Smooth muscle cell (in vitro differentiated cells): ENCODE measurements at regions not wholly inside any gene's neighbourhood (a gene's known extent, or its start where the extent isn't known, plus 50 kb on each side); places are given as distances from the start of the nearest gene placed in this dataset.

Experiments used
- DNase-seq: peaks from one replicate; lab custom pipeline; 2025; ENCODE audit not compliant: unreplicated experiment; lab: John Stamatoyannopoulos, UW
- H2AFZ ChIP-seq: fragments of 200-600 bp; sonication (generic); 2 replicates; pipeline ENCODE4 v1.6.0; 2016; ENCODE audit warnings: antibody characterized with exemption, low read depth, mild to moderate bottlenecking
- H3F3A ChIP-seq: fragments of 200-600 bp; sonication (generic); 2 replicates; pipeline ENCODE4 v1.6.0; 2017; ENCODE audit warnings: antibody characterized with exemption, low read depth
- H3K27ac ChIP-seq: fragments of 200-600 bp; sonication (generic); 2 replicates; pipeline ENCODE4 v1.5.1; 2016; ENCODE audit warnings: low read depth, mild to moderate bottlenecking
- H3K27me3 ChIP-seq: fragments of 200-600 bp; sonication (generic); 2 replicates; pipeline ENCODE4 v1.6.1; 2016; ENCODE audit warnings: low read depth, mild to moderate bottlenecking
- H3K36me3 ChIP-seq: fragments of 200-600 bp; sonication (generic); 2 replicates; pipeline ENCODE4 v1.5.1; 2016; ENCODE audit warnings: low read depth
- H3K4me1 ChIP-seq: fragments of 200-600 bp; sonication (generic); 2 replicates; pipeline ENCODE4 v1.5.1; 2016; ENCODE audit warnings: low read depth
- H3K4me2 ChIP-seq: fragments of 200-600 bp; sonication (generic); 2 replicates; pipeline ENCODE4 v1.6.0; 2016; ENCODE audit warnings: mild to moderate bottlenecking
- H3K4me3 ChIP-seq: fragments of 200-600 bp; sonication (generic); 2 replicates; pipeline ENCODE4 v1.5.1; 2016; ENCODE audit warnings: mild to moderate bottlenecking
- H3K79me2 ChIP-seq: fragments of 200-600 bp; sonication (generic); 2 replicates; pipeline ENCODE4 v1.6.0; 2016; ENCODE audit warnings: low read depth, mild to moderate bottlenecking
- H3K9ac ChIP-seq: fragments of 200-600 bp; sonication (generic); 2 replicates; pipeline ENCODE4 v1.6.0; 2016; ENCODE audit warnings: low read depth
- H3K9me3 ChIP-seq: fragments of 200-600 bp; sonication (generic); replicated peaks from 2 replicates; pipeline ENCODE4 v1.5.1; 2016; ENCODE audit warnings: low read depth
- H4K20me1 ChIP-seq: fragments of 200-600 bp; sonication (generic); 2 replicates; pipeline ENCODE4 v1.6.0; 2016; ENCODE audit warnings: low read depth
- WGBS: methylation state at CpG from one replicate; pipeline ENCODE4 v1.1.7; 2016; ENCODE audit warnings: low lambda C conversion rate; 5-methylcytosine and 5-hydroxymethylcytosine counted together
- TF ChIP-seq, protein P1 (sequence below): fragments of 200-600 bp; sonication (generic); IDR thresholded peaks from 2 replicates; pipeline ENCODE4 v1.5.1; 2017; ENCODE audit warnings: borderline replicate concordance, mild to moderate bottlenecking, antibody characterized with exemption; ENCODE audit not compliant: insufficient read depth, poor library complexity, severe bottlenecking

DNA sequence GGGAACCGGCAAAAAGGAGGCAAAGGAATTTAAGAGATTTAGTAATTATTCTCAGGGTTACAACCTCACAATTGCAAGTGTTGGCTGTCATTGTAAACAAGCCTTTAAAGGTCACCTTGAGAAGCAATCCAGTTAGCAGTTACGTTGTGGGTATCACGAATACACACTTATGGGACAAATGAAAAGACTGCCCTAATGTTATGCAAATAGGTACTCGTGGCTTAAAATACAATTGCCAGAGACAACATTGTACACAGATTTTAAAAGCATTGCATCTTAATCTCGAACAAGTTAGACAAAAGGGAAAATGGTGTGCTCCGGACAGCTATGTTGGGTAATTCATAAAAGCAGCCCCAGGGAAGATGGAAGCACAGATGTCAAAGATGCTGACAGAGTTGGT lies 120.5 kb upstream of the ZC3H12A start:
- Histone ChIP-seq H3K9me3 (no peaks in the 10 kb centered on the region), H3F3A (no peaks in the 10 kb centered on the region), H3K27me3 (peaks cover 20% of the 10 kb centered on the region), H3K4me2 (no peak overlapping the region), H3K4me1 (no peaks in the 10 kb centered on the region), H3K27ac (no peak overlapping the region), H2AFZ (no peak overlapping the region), H3K9ac (no peak overlapping the region), H3K36me3 (no peaks in the 10 kb centered on the region), H3K4me3 (no peak overlapping the region), H4K20me1 (no peaks in the 10 kb centered on the region), H3K79me2 (no peaks in the 10 kb centered on the region)
- no peak for DNase-seq
- TF ChIP-seq, protein P1, sequence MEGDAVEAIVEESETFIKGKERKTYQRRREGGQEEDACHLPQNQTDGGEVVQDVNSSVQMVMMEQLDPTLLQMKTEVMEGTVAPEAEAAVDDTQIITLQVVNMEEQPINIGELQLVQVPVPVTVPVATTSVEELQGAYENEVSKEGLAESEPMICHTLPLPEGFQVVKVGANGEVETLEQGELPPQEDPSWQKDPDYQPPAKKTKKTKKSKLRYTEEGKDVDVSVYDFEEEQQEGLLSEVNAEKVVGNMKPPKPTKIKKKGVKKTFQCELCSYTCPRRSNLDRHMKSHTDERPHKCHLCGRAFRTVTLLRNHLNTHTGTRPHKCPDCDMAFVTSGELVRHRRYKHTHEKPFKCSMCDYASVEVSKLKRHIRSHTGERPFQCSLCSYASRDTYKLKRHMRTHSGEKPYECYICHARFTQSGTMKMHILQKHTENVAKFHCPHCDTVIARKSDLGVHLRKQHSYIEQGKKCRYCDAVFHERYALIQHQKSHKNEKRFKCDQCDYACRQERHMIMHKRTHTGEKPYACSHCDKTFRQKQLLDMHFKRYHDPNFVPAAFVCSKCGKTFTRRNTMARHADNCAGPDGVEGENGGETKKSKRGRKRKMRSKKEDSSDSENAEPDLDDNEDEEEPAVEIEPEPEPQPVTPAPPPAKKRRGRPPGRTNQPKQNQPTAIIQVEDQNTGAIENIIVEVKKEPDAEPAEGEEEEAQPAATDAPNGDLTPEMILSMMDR, result no peak
- WGBS, result 64% methylated on average over 6 of the region's 6 CpGs

DNA sequence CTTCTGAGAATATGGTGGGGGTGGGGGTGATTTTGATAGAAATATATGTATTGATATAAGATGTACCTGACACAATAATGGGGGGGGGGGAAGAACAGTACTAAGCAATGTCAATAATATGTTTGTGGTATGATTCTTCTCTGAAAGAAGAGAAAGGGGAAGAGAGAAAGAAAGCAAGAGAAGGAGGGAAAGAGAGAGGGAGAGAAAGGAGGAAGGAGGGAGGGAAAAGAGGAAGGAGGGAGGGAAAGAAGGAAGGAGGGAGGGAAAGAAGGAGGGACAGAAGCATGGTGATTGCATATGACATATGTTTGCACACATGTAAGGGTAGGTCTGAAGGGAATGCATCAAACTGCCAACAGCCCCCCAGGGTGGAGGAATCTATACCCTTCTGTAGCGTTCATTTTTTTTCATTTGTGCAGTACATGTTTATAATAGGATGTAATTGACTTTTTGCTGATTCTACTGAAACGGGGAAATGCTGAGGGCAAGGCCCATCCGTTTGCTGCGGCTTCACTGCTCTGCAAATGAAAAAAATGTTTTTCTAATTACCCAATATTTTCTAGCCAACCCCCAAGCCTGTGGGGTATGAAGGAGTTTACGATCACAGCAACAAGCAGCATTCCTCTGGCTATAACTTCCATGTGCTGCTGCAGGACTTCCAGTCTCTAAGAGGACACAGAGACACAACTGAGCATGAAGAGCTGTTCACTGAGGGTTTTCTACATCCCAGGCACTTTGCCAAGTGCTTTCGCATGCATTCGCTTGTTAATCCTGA lies 119.3 kb upstream of the ZC3H12A start:
- 74% methylated on average over 7 of the region's 7 CpGs for WGBS
- TF ChIP-seq, protein P1, result no peak

DNA sequence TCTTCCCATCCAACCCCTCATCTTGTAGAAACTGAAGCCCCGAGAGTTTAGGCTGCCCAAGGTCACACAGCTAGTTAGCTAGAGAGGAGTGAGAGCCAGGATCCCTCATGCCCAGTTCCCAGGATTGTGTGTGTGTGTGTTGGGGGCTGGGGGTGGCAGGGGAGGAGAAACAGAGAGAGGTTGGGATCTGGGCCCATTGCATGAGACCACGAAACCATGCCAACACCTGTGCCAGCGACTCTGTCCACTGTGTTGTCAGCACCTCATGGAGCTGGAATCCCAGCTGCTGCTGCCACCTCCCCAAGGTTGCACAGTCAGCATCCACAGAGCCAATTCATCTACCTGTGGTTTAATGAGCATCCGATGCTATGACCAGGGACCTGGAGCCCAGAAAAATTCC lies 115.4 kb upstream of the ZC3H12A start:
- Histone ChIP-seq H3K4me1 (peaks cover 8% of the 10 kb centered on the region), H3K79me2 (no peaks in the 10 kb centered on the region), H3F3A (no peaks in the 10 kb centered on the region), H3K9me3 (no peaks in the 10 kb centered on the region), H3K27ac (no peak overlapping the region), H3K27me3 (peaks cover 33% of the 10 kb centered on the region), H4K20me1 (no peaks in the 10 kb centered on the region), H3K36me3 (no peaks in the 10 kb centered on the region), H2AFZ (no peak overlapping the region), H3K9ac (no peak overlapping the region), H3K4me2 (no peak overlapping the region), H3K4me3 (no peak overlapping the region)
- TF ChIP-seq, protein P1, result no peak
- DNase-seq, result no peak
- 85% methylated on average over 4 of the region's 4 CpGs for WGBS

More for the DNA sequence above, 119.3 kb upstream of the ZC3H12A start:
- H3K9me3 ChIP-seq, result no peaks in the 10 kb centered on the region
- H3K4me1 ChIP-seq, result no peaks in the 10 kb centered on the region
- no peak overlapping the region for H3K9ac ChIP-seq
- no peaks in the 10 kb centered on the region for H3K79me2 ChIP-seq
- H3K4me2 ChIP-seq, result no peak overlapping the region
- DNase-seq, result no peak
- no peak overlapping the region for H3K27ac ChIP-seq
- H3K36me3 ChIP-seq, result no peaks in the 10 kb centered on the region
- H3K4me3 ChIP-seq, result no peak overlapping the region
- H3F3A ChIP-seq, result no peaks in the 10 kb centered on the region
- H3K27me3 ChIP-seq, result peaks cover 30% of the 10 kb centered on the region
- H4K20me1 ChIP-seq, result no peaks in the 10 kb centered on the region
- H2AFZ ChIP-seq, result no peak overlapping the region

DNA sequence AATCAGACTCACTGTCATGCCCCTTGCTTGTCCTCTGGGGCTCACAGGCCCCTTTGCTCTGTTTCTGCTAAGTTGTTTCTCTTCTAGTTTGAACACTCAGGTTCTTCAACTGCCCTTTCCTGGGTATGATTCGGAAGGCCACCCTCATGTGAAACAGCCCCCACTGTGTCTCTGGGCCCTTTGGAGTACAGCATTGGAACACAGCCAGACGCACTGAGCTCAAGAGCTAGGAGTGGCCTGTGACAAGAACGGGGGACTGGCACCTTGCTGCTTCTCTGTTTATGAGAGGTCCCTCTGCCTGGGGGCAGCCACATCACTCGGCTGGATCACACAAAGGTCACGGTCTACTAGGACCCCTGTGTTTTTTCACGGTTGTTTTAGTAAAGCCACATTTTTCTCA lies 114.4 kb upstream of the ZC3H12A start:
- Histone ChIP-seq H3F3A (no peaks in the 10 kb centered on the region), H3K4me2 (no peak overlapping the region), H3K79me2 (no peaks in the 10 kb centered on the region), H3K27ac (no peak overlapping the region), H3K27me3 (peaks cover 33% of the 10 kb centered on the region), H2AFZ (no peak overlapping the region), H4K20me1 (no peaks in the 10 kb centered on the region), H3K36me3 (no peaks in the 10 kb centered on the region), H3K9ac (no peak overlapping the region), H3K4me3 (no peak overlapping the region), H3K4me1 (peaks cover 8% of the 10 kb centered on the region), H3K9me3 (no peaks in the 10 kb centered on the region)
- no peak for DNase-seq
- TF ChIP-seq, protein P1, result no peak
- 84% methylated on average over 6 of the region's 6 CpGs for WGBS
